Spleen (tissue), 7 donors: ENCODE measurements at regions not wholly inside any gene's neighbourhood (a gene's known extent, or its start where the extent isn't known, plus 50 kb on each side); places are given as distances from the start of the nearest gene placed in this dataset.

Source experiments
- CTCF ChIP-seq, 11 experiments: fragments of 200-600 bp in 7 of 11; fragments of 450-650 bp in 4 of 11; sonication (generic) in 4 of 11; IDR thresholded peaks in 8 of 11; conservative IDR thresholded peaks in 3 of 11; 1 replicate in 7 of 11; 2 replicates in 4 of 11; pipeline versions ENCODE4 v1.4.0 to v1.8.0; 2016 to 2021; ENCODE audit warnings: antibody characterized with exemption in 11 of 11, inconsistent platforms in 4 of 11, mild to moderate bottlenecking in 1 of 11
- POLR2A ChIP-seq, 3 donors: fragments of 450-650 bp; IDR thresholded peaks; one replicate each; pipeline ENCODE4 v1.5.1; 2017; ENCODE audit warnings: antibody characterized with exemption in 3 of 3, mild to moderate bottlenecking in 1 of 3
- donor health status: DM: no; HTN: no; CAD: no; lungs with moderate emphysema.
- donor health status: DM: no; HTN: no; CAD: no.
- donor health status: DM: no; HTN: no; CAD: no.

- TF ChIP-seq CTCF (IDR thresholded peaks at IDR 0.05 in 8 of 11, conservative IDR thresholded peaks at IDR 0.05 in 3 of 11) (no peak), POLR2A (IDR thresholded peaks at IDR 0.05) (no peak)
These were observed 668.8 kb upstream of the RGMB start for GRCh38 chr5:98104454-98105188.
